ENCODE measurements at regions not wholly inside any gene's neighbourhood (a gene's known extent, or its start where the extent isn't known, plus 50 kb on each side); places are given as distances from the start of the nearest gene placed in this dataset.
"Not testable (repeated sequence)": the region's sequence is repeated elsewhere in the genome, so short reads cannot be mapped to it uniquely, and the experiment has no call there.

GRCh38 chrX:3905522-3906258 lies 192.2 kb upstream of the PRKX start:
- not testable (repeated sequence) for H2AFZ ChIP-seq (ENCODE audit: low read depth, low read length); H3K27ac Mint-ChIP-seq (ENCODE audit: unreplicated experiment); H3K79me2 ChIP-seq (ENCODE audit: insufficient read depth, low read length); H3K4me1 ChIP-seq (ENCODE audit: insufficient read depth, low read length); H3K9ac ChIP-seq (ENCODE audit: low read length); H3K36me3 ChIP-seq (ENCODE audit: insufficient read depth, low read length); H3K4me3 Mint-ChIP-seq (ENCODE audit: unreplicated experiment); H3K27me3 Mint-ChIP-seq (ENCODE audit: low read depth, unreplicated experiment); H3K4me3 ChIP-seq (ENCODE audit: insufficient read depth, low read depth, low read length); DNase-seq (ENCODE audit: low read depth); H3K27me3 ChIP-seq (ENCODE audit: insufficient read depth, low read length); H3K36me3 Mint-ChIP-seq (ENCODE audit: low read depth, unreplicated experiment); H4K20me1 ChIP-seq (ENCODE audit: insufficient read depth, low read length); H3K9me3 ChIP-seq (ENCODE audit: insufficient read depth, low read depth, low read length); FAIRE-seq; H3K4me2 ChIP-seq (ENCODE audit: low read length); H3K27ac ChIP-seq (ENCODE audit: low read depth, low read length); H3K9me3 Mint-ChIP-seq (ENCODE audit: unreplicated experiment); H3K4me1 Mint-ChIP-seq (ENCODE audit: low read depth, unreplicated experiment)

GRCh38 chrX:3902222-3902621 lies 188.8 kb upstream of the PRKX start:
- not testable (repeated sequence) for H3K4me1 ChIP-seq (ENCODE audit: insufficient read depth, low read length); H3K79me2 ChIP-seq (ENCODE audit: insufficient read depth, low read length); H3K4me1 Mint-ChIP-seq (ENCODE audit: low read depth, unreplicated experiment); H3K9me3 Mint-ChIP-seq (ENCODE audit: unreplicated experiment); FAIRE-seq; H3K27me3 Mint-ChIP-seq (ENCODE audit: low read depth, unreplicated experiment); H3K36me3 Mint-ChIP-seq (ENCODE audit: low read depth, unreplicated experiment); H3K27me3 ChIP-seq (ENCODE audit: insufficient read depth, low read length); H2AFZ ChIP-seq (ENCODE audit: low read depth, low read length); H3K4me3 ChIP-seq (ENCODE audit: insufficient read depth, low read depth, low read length); H4K20me1 ChIP-seq (ENCODE audit: insufficient read depth, low read length); H3K36me3 ChIP-seq (ENCODE audit: insufficient read depth, low read length); H3K4me3 Mint-ChIP-seq (ENCODE audit: unreplicated experiment); H3K27ac ChIP-seq (ENCODE audit: low read depth, low read length); H3K4me2 ChIP-seq (ENCODE audit: low read length); DNase-seq (ENCODE audit: low read depth); H3K27ac Mint-ChIP-seq (ENCODE audit: unreplicated experiment); H3K9me3 ChIP-seq (ENCODE audit: insufficient read depth, low read depth, low read length); H3K9ac ChIP-seq (ENCODE audit: low read length)

GRCh38 chrX:3896755-3897154 lies 183.3 kb upstream of the PRKX start:
- H3K9me3 ChIP-seq (ENCODE audit: insufficient read depth, low read depth, low read length), result not testable (repeated sequence)

GRCh38 chrX:3882553-3882920 lies 169.1 kb upstream of the PRKX start:
- not testable (repeated sequence) for H3K4me2 ChIP-seq (ENCODE audit: low read length); H3K9ac ChIP-seq (ENCODE audit: low read length); H4K20me1 ChIP-seq (ENCODE audit: insufficient read depth, low read length); H3K79me2 ChIP-seq (ENCODE audit: insufficient read depth, low read length); H3K9me3 Mint-ChIP-seq (ENCODE audit: unreplicated experiment); DNase-seq (ENCODE audit: low read depth); H3K27me3 ChIP-seq (ENCODE audit: insufficient read depth, low read length); H3K4me3 Mint-ChIP-seq (ENCODE audit: unreplicated experiment); H3K9me3 ChIP-seq (ENCODE audit: insufficient read depth, low read depth, low read length); H3K4me3 ChIP-seq (ENCODE audit: insufficient read depth, low read depth, low read length); H3K4me1 ChIP-seq (ENCODE audit: insufficient read depth, low read length); H3K36me3 ChIP-seq (ENCODE audit: insufficient read depth, low read length); H3K27ac ChIP-seq (ENCODE audit: low read depth, low read length); H3K4me1 Mint-ChIP-seq (ENCODE audit: low read depth, unreplicated experiment); H3K36me3 Mint-ChIP-seq (ENCODE audit: low read depth, unreplicated experiment); H3K27me3 Mint-ChIP-seq (ENCODE audit: low read depth, unreplicated experiment); H2AFZ ChIP-seq (ENCODE audit: low read depth, low read length); FAIRE-seq; H3K27ac Mint-ChIP-seq (ENCODE audit: unreplicated experiment)

More at GRCh38 chrX:3896755-3897154, 183.3 kb upstream of the PRKX start:
- not testable (repeated sequence) for H3K9me3 Mint-ChIP-seq (ENCODE audit: unreplicated experiment); H3K4me3 Mint-ChIP-seq (ENCODE audit: unreplicated experiment); H3K4me1 Mint-ChIP-seq (ENCODE audit: low read depth, unreplicated experiment); FAIRE-seq; H3K36me3 ChIP-seq (ENCODE audit: insufficient read depth, low read length); H3K36me3 Mint-ChIP-seq (ENCODE audit: low read depth, unreplicated experiment); H3K27ac Mint-ChIP-seq (ENCODE audit: unreplicated experiment); H3K27me3 Mint-ChIP-seq (ENCODE audit: low read depth, unreplicated experiment); H3K27me3 ChIP-seq (ENCODE audit: insufficient read depth, low read length); H3K79me2 ChIP-seq (ENCODE audit: insufficient read depth, low read length); H2AFZ ChIP-seq (ENCODE audit: low read depth, low read length); H3K4me3 ChIP-seq (ENCODE audit: insufficient read depth, low read depth, low read length); DNase-seq (ENCODE audit: low read depth); H3K4me1 ChIP-seq (ENCODE audit: insufficient read depth, low read length); H3K9ac ChIP-seq (ENCODE audit: low read length); H3K4me2 ChIP-seq (ENCODE audit: low read length); H4K20me1 ChIP-seq (ENCODE audit: insufficient read depth, low read length); H3K27ac ChIP-seq (ENCODE audit: low read depth, low read length)

- H3K9me3 ChIP-seq (ENCODE audit: insufficient read depth, low read depth, low read length); H3K4me3 Mint-ChIP-seq (ENCODE audit: unreplicated experiment); H4K20me1 ChIP-seq (ENCODE audit: insufficient read depth, low read length); DNase-seq (ENCODE audit: low read depth); H3K27me3 Mint-ChIP-seq (ENCODE audit: low read depth, unreplicated experiment); H3K36me3 ChIP-seq (ENCODE audit: insufficient read depth, low read length); H3K9me3 Mint-ChIP-seq (ENCODE audit: unreplicated experiment); H3K79me2 ChIP-seq (ENCODE audit: insufficient read depth, low read length); H2AFZ ChIP-seq (ENCODE audit: low read depth, low read length); H3K4me2 ChIP-seq (ENCODE audit: low read length); H3K27ac ChIP-seq (ENCODE audit: low read depth, low read length); H3K9ac ChIP-seq (ENCODE audit: low read length); H3K27me3 ChIP-seq (ENCODE audit: insufficient read depth, low read length); H3K36me3 Mint-ChIP-seq (ENCODE audit: low read depth, unreplicated experiment); H3K4me3 ChIP-seq (ENCODE audit: insufficient read depth, low read depth, low read length); FAIRE-seq; H3K4me1 ChIP-seq (ENCODE audit: insufficient read depth, low read length); H3K27ac Mint-ChIP-seq (ENCODE audit: unreplicated experiment); H3K4me1 Mint-ChIP-seq (ENCODE audit: low read depth, unreplicated experiment): not testable (repeated sequence)
These were observed 168.6 kb upstream of the PRKX start for GRCh38 chrX:3881898-3882552.

GRCh38 chrX:3881255-3881895 lies 167.9 kb upstream of the PRKX start:
- H3K4me1 ChIP-seq (ENCODE audit: insufficient read depth, low read length); H3K27me3 ChIP-seq (ENCODE audit: insufficient read depth, low read length); H3K9ac ChIP-seq (ENCODE audit: low read length); H3K27me3 Mint-ChIP-seq (ENCODE audit: low read depth, unreplicated experiment); H3K9me3 ChIP-seq (ENCODE audit: insufficient read depth, low read depth, low read length); DNase-seq (ENCODE audit: low read depth); FAIRE-seq; H3K4me3 ChIP-seq (ENCODE audit: insufficient read depth, low read depth, low read length); H3K4me3 Mint-ChIP-seq (ENCODE audit: unreplicated experiment); H3K4me2 ChIP-seq (ENCODE audit: low read length); H3K79me2 ChIP-seq (ENCODE audit: insufficient read depth, low read length); H3K4me1 Mint-ChIP-seq (ENCODE audit: low read depth, unreplicated experiment); H3K27ac Mint-ChIP-seq (ENCODE audit: unreplicated experiment); H2AFZ ChIP-seq (ENCODE audit: low read depth, low read length); H3K9me3 Mint-ChIP-seq (ENCODE audit: unreplicated experiment); H4K20me1 ChIP-seq (ENCODE audit: insufficient read depth, low read length); H3K36me3 ChIP-seq (ENCODE audit: insufficient read depth, low read length); H3K27ac ChIP-seq (ENCODE audit: low read depth, low read length); H3K36me3 Mint-ChIP-seq (ENCODE audit: low read depth, unreplicated experiment): not testable (repeated sequence)

Data from astrocyte (in vitro differentiated cells and primary cell).